Right lobe of liver (tissue), 4 donors: ENCODE measurements at regions not wholly inside any gene's neighbourhood (a gene's known extent, or its start where the extent isn't known, plus 50 kb on each side); places are given as distances from the start of the nearest gene placed in this dataset.

Experiments used
- POLR2A ChIP-seq: fragments of 450-650 bp; IDR thresholded peaks from one replicate; pipeline ENCODE4 v1.6.1; 2017; ENCODE audit warnings: antibody characterized with exemption, mild to moderate bottlenecking
- TF ChIP-seq, protein P1 (sequence below), 4 donors: fragments of 200-600 bp in 3 of 4; fragments of 450-650 bp in 1 of 4; IDR thresholded peaks; one replicate each; pipeline versions ENCODE4 v1.5.1 to v1.8.0; 2016 to 2022; ENCODE audit warnings: antibody characterized with exemption in 4 of 4, mild to moderate bottlenecking in 2 of 4
- donor health status: DM: no; HTN: no; CAD: no.
- donor health status: DM: no; HTN: no; CAD: no.
- donor health status: DM: no; HTN: yes; CAD: no.

DNA sequence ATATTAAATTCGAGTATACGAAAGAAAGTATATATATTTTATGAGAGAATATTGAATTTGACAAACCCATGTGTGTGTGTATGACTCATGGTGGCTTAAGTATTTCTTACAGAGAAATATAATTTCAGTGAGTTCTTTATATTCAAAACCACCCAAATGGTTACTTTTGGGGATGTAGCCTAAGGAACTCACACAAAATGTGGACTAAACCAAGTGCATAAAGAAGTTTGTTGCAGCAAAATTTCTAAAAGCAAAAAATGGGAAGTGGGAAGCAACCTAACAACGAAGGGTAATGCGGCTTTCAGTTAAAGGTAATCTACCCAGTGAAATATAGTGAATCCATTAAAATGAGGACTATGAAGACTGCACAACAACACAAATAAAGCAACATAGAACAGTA is 277.1 kb downstream of the EDEM1 start:
- TF ChIP-seq, protein P1, sequence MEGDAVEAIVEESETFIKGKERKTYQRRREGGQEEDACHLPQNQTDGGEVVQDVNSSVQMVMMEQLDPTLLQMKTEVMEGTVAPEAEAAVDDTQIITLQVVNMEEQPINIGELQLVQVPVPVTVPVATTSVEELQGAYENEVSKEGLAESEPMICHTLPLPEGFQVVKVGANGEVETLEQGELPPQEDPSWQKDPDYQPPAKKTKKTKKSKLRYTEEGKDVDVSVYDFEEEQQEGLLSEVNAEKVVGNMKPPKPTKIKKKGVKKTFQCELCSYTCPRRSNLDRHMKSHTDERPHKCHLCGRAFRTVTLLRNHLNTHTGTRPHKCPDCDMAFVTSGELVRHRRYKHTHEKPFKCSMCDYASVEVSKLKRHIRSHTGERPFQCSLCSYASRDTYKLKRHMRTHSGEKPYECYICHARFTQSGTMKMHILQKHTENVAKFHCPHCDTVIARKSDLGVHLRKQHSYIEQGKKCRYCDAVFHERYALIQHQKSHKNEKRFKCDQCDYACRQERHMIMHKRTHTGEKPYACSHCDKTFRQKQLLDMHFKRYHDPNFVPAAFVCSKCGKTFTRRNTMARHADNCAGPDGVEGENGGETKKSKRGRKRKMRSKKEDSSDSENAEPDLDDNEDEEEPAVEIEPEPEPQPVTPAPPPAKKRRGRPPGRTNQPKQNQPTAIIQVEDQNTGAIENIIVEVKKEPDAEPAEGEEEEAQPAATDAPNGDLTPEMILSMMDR (IDR thresholded peaks at IDR 0.05), result no peak
- no peak for TF ChIP-seq POLR2A
